ENCODE measurements at regions not wholly inside any gene's neighbourhood (a gene's known extent, or its start where the extent isn't known, plus 50 kb on each side); places are given as distances from the start of the nearest gene placed in this dataset.

DNA sequence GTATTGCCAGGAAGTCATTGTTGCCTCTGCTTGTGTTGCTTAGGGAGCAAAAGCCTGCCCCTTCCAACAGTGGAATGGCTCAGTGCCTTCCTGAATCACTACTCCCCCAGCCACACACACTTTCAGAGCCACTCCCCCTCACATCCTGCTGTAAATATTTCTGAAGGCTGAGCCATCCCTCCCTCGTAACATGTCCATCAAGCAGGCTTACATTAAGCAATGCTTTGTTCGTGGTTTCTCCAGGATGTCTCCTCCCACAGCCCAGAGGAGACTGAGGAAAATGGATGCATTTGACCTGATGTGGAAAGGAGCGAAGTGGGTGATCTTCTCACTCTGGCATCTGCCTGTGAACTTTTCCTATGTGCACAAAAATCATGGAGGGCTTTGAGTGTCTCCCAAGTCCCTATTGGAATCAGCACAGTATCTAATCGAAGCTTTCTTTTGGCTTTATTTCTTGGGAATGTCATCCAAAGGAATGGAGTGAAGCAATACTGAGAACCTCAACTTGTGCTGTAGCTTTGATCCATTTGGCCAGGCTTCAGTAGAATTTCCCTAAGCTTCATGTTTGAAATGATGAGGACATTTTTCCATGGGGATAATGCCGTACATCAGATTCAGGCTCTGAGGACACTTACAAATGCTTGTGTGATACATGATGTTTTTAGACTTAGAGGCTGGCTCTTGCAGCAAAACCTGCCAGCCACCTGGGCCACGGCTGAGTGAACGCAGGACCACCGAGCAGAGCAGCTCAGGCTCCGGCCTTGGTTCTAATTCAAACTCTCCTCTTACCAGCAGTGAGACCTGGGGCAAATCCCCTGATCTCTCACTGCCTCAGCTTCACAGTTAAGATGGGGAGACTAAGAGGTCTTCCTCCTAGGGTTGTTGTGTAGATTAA lies 389.1 kb downstream of the ENC1 start (continued):
- TF ChIP-seq, protein P1, sequence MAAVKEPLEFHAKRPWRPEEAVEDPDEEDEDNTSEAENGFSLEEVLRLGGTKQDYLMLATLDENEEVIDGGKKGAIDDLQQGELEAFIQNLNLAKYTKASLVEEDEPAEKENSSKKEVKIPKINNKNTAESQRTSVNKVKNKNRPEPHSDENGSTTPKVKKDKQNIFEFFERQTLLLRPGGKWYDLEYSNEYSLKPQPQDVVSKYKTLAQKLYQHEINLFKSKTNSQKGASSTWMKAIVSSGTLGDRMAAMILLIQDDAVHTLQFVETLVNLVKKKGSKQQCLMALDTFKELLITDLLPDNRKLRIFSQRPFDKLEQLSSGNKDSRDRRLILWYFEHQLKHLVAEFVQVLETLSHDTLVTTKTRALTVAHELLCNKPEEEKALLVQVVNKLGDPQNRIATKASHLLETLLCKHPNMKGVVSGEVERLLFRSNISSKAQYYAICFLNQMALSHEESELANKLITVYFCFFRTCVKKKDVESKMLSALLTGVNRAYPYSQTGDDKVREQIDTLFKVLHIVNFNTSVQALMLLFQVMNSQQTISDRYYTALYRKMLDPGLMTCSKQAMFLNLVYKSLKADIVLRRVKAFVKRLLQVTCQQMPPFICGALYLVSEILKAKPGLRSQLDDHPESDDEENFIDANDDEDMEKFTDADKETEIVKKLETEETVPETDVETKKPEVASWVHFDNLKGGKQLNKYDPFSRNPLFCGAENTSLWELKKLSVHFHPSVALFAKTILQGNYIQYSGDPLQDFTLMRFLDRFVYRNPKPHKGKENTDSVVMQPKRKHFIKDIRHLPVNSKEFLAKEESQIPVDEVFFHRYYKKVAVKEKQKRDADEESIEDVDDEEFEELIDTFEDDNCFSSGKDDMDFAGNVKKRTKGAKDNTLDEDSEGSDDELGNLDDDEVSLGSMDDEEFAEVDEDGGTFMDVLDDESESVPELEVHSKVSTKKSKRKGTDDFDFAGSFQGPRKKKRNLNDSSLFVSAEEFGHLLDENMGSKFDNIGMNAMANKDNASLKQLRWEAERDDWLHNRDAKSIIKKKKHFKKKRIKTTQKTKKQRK (IDR thresholded peaks at IDR 0.05; ENCODE audit: low read depth, low read length), result no peak
- TF ChIP-seq, protein P2, sequence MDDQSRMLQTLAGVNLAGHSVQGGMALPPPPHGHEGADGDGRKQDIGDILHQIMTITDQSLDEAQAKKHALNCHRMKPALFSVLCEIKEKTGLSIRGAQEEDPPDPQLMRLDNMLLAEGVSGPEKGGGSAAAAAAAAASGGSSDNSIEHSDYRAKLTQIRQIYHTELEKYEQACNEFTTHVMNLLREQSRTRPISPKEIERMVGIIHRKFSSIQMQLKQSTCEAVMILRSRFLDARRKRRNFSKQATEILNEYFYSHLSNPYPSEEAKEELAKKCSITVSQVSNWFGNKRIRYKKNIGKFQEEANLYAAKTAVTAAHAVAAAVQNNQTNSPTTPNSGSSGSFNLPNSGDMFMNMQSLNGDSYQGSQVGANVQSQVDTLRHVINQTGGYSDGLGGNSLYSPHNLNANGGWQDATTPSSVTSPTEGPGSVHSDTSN (IDR thresholded peaks at IDR 0.05; ENCODE audit: insufficient replicate concordance, low read depth, low read length), result no peak
- no peak for TF ChIP-seq TAF1 (IDR thresholded peaks at IDR 0.05; ENCODE audit: borderline replicate concordance, low read depth, low read length)

DNA sequence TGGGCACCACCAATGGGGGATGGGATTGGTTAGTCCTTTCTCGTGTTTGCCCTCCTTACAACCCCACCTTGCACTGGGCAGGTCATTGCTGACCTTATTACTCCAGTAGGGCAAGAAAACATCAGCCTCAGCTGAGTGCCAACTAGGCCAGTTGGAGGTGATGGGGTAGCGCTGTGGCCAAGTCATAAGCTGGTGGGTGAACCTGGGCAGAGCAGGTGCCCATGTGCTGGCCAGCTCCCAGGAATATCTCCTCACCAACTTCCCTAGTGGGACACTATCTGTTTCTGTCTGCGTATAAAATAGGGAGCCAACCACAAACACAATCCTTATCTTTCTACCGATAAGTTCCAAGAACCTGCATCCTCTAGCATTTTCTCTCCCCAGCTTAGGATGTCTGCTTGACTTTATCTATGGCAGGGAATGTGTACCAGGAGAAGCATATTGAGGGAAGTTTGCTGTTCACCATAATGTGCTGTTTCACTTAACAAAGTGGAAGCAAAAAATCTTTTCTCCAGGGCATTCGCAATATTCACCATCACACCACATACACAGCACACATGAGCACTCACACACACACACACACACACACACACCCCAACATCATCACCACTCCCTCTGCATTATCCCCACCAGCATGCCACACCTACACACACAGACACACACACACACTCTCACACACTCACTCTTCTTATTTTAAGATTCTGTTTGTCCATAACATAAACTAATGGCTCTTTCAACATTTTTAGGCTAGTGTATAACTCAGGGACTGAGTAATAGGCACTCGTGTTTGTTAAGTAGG lies 390.0 kb downstream of the ENC1 start:
- intact Hi-C loops (cut with micrococcal nuclease; ENCODE audit: unreplicated experiment), result no loop called here
- in situ Hi-C loops (cut with MboI), result no loop called here
- Histone ChIP-seq H3K79me2 (ENCODE audit: control insufficient read depth, insufficient read depth, low read length) (no peaks in the 10 kb centered on the region), H3K27ac (ENCODE audit: control insufficient read depth, insufficient read depth) (no peak overlapping the region), H2AFZ (ENCODE audit: control insufficient read depth, low read depth, low read length) (no peak overlapping the region), H3K9ac (ENCODE audit: control insufficient read depth, insufficient read depth, low read length) (no peak overlapping the region), H3K4me2 (ENCODE audit: control insufficient read depth, insufficient read depth) (no peak overlapping the region), H4K20me1 (ENCODE audit: control insufficient read depth, insufficient read depth) (no peaks in the 10 kb centered on the region), H3K4me1 (ENCODE audit: control insufficient read depth, insufficient read depth, low read length) (no peaks in the 10 kb centered on the region), H3K27me3 (replicated peaks in 1 of 2; ENCODE audit: control insufficient read depth in 2 of 2, insufficient read depth in 2 of 2, low read length in 1 of 2) (no peaks in the 10 kb centered on the region), H3K9me3 (replicated peaks; ENCODE audit: control insufficient read depth, insufficient read depth, low read length) (no peaks in the 10 kb centered on the region), H3K4me3 (no peak overlapping the region), H3K36me3 (ENCODE audit: control insufficient read depth in 2 of 2, insufficient read depth in 2 of 2, low read length in 1 of 2) (no peaks in the 10 kb centered on the region)
- SMC1A ChIA-PET (ENCODE audit: uncharacterized antibody, unreplicated experiment), result interaction anchor here (1.3 kb wide), 1 partner anchor 21 kb away, joined by 4 read pairs; no protein-coding TSS in a partner anchor
- DNase-seq (ENCODE audit: low read depth, low spot score) (no peak), FAIRE-seq (no peak), ATAC-seq (no peak)
- RAD21 ChIA-PET (ENCODE audit: unreplicated experiment), result no interaction called here
- WGBS (ENCODE audit: insufficient coverage, insufficient replicate concordance, low lambda C conversion rate, missing lambda C conversion rate), result 56% methylated on average over 6 of the region's 6 CpGs
- no TSS peak for BruUV-seq (replicated peaks)
- CTCF ChIA-PET, result no interaction called here
- POLR2A ChIA-PET, result no interaction called here
- TF ChIP-seq, protein P3, sequence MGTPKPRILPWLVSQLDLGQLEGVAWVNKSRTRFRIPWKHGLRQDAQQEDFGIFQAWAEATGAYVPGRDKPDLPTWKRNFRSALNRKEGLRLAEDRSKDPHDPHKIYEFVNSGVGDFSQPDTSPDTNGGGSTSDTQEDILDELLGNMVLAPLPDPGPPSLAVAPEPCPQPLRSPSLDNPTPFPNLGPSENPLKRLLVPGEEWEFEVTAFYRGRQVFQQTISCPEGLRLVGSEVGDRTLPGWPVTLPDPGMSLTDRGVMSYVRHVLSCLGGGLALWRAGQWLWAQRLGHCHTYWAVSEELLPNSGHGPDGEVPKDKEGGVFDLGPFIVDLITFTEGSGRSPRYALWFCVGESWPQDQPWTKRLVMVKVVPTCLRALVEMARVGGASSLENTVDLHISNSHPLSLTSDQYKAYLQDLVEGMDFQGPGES (IDR thresholded peaks at IDR 0.05), result no peak
- TF ChIP-seq, protein P4, sequence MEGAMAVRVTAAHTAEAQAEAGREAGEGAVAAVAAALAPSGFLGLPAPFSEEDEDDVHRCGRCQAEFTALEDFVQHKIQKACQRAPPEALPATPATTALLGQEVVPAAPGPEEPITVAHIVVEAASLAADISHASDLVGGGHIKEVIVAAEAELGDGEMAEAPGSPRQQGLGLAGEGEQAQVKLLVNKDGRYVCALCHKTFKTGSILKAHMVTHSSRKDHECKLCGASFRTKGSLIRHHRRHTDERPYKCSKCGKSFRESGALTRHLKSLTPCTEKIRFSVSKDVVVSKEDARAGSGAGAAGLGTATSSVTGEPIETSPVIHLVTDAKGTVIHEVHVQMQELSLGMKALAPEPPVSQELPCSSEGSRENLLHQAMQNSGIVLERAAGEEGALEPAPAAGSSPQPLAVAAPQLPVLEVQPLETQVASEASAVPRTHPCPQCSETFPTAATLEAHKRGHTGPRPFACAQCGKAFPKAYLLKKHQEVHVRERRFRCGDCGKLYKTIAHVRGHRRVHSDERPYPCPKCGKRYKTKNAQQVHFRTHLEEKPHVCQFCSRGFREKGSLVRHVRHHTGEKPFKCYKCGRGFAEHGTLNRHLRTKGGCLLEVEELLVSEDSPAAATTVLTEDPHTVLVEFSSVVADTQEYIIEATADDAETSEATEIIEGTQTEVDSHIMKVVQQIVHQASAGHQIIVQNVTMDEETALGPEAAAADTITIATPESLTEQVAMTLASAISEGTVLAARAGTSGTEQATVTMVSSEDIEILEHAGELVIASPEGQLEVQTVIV (IDR thresholded peaks at IDR 0.05; ENCODE audit: borderline replicate concordance, partially characterized antibody), result no peak
- TF ChIP-seq SPI1 (IDR thresholded peaks at IDR 0.05; ENCODE audit: borderline replicate concordance, insufficient read depth, low read depth, low read length) (no peak), TARDBP (IDR thresholded peaks at IDR 0.05; ENCODE audit: borderline replicate concordance) (no peak), YY1 (IDR thresholded peaks at IDR 0.05; ENCODE audit: low read depth, low read length) (no peak), SREBF2 (IDR thresholded peaks at IDR 0.05; ENCODE audit: low read length) (no peak), FOS (IDR thresholded peaks at IDR 0.05; ENCODE audit: borderline replicate concordance, extremely low read depth, insufficient read length) (no peak), GABPA (IDR thresholded peaks at IDR 0.05; ENCODE audit: low read depth) (no peak), ZZZ3 (IDR thresholded peaks at IDR 0.05; ENCODE audit: control insufficient read depth, insufficient read length, low read depth) (no peak)
